NB4 (cell line): ENCODE measurements at regions not wholly inside any gene's neighbourhood (a gene's known extent, or its start where the extent isn't known, plus 50 kb on each side); places are given as distances from the start of the nearest gene placed in this dataset.
"Not testable (repeated sequence)": the region's sequence is repeated elsewhere in the genome, so short reads cannot be mapped to it uniquely, and the experiment has no call there.

Experiments used
- DNase-seq: peaks from one replicate; pipeline ENCODE4 v3.0.0; 2010; ENCODE audit warnings: low read depth
- H3K4me3 ChIP-seq: one replicate; pipeline ENCODE4 v1.5.1; 2011; ENCODE audit warnings: mild to moderate bottlenecking, low read depth, low read length, moderate library complexity
- MYC ChIP-seq: IDR thresholded peaks from 2 replicates; pipeline ENCODE4 v1.6.1; 2011; ENCODE audit warnings: low read depth, low read length
- POLR2A ChIP-seq: IDR thresholded peaks from 2 replicates; pipeline ENCODE4 v1.6.1; 2011; ENCODE audit warnings: mild to moderate bottlenecking; ENCODE audit not compliant: insufficient read length; ENCODE audit errors: extremely low read depth
- TF ChIP-seq, protein P1 (sequence below): IDR thresholded peaks from 2 replicates; pipeline ENCODE4 v1.6.1; 2011; ENCODE audit warnings: low read depth, low read length
- TF ChIP-seq, protein P2 (sequence below): IDR thresholded peaks from one replicate; pipeline ENCODE4 v1.5.1; 2012; ENCODE audit warnings: low read depth, low read length

DNA sequence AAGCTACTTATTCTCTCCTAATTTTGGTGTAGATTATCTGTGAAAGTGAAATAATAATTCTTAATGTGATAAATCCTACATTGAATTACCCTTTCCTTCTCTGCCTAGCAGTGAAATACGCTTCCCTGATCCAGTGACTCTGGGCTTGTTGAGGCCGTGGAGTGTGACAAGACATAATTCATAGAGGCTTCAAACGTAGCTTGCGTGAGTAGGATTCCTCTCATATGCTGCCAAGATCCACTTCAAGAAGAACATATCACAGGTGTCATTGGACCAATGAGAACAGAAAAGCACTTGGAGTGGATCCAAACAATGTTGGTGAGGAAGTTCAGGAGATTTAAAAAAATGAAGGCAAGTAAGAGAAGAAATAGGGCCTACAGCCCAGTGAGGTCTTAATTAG is 221.3 kb upstream of the TMEFF2 start:
- TF ChIP-seq, protein P1, sequence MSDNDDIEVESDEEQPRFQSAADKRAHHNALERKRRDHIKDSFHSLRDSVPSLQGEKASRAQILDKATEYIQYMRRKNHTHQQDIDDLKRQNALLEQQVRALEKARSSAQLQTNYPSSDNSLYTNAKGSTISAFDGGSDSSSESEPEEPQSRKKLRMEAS: no peak
- TF ChIP-seq MYC: no peak
- TF ChIP-seq, protein P2, sequence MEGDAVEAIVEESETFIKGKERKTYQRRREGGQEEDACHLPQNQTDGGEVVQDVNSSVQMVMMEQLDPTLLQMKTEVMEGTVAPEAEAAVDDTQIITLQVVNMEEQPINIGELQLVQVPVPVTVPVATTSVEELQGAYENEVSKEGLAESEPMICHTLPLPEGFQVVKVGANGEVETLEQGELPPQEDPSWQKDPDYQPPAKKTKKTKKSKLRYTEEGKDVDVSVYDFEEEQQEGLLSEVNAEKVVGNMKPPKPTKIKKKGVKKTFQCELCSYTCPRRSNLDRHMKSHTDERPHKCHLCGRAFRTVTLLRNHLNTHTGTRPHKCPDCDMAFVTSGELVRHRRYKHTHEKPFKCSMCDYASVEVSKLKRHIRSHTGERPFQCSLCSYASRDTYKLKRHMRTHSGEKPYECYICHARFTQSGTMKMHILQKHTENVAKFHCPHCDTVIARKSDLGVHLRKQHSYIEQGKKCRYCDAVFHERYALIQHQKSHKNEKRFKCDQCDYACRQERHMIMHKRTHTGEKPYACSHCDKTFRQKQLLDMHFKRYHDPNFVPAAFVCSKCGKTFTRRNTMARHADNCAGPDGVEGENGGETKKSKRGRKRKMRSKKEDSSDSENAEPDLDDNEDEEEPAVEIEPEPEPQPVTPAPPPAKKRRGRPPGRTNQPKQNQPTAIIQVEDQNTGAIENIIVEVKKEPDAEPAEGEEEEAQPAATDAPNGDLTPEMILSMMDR: no peak
- no peak for TF ChIP-seq POLR2A
- DNase-seq: no peak
- H3K4me3 ChIP-seq: no peak overlapping the region

DNA sequence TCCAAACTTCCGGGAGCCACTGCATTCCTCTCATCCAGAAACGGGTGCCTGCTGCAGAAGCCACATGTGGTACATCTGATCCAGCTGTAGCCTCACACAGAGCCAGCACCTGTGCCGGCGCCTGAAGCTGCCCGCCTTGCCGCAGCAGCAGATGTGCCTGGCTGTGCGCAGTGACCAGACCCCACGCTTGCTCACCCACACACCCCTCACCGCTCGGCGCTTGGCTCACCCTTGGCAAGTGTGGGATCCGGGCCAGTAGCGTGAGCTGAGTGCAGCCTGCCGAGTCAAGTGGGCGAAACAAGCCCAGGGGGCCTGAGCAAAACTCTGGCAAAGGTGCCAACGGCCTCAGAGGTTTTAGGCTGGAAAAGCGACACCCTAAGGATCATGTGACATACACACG is 220.1 kb upstream of the TMEFF2 start:
- no peak for TF ChIP-seq POLR2A
- no peak for DNase-seq
- H3K4me3 ChIP-seq: no peak overlapping the region

DNA sequence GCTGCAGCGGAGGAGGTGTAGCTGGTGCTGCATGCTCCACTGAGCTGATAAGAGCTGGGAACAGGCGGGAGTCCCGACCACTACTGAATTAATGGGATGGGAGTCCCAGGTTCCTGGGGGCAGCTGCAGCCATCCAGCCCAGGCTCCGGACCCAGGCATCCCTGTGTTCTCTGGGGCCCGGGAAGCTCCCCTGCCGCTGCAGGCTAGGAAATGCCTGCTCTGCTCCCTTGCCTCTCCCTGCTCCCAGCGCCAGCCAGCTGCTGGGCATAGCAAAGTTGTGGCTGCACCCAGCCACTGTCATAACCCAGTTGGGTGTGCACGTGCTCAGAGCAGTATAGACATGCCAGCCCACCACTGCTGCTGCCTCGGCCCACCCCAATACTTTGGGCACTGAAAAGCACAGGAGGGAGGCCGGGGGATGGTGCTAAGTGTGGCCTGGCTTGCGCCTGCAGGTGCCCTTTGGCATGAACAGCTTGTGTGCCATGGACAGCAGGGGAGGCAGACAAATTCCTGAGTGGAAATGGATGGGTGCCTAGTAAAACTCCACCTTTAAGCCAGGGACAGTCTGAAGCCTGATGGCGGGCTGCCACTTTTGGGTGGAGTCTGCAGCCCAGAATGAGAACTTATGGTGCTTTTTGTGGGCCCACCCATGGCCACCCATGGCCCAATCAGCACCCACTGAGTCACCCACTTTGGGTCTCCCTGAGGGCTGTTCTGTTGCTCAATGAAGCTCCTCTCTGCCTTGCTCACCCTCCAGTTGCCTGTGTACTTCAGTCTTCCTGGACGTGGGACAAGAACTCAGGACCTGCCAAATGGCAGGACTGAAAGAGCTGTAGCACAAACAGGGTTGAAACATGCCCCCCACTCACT is 219.3 kb upstream of the TMEFF2 start:
- TF ChIP-seq POLR2A: no peak
- no peak for TF ChIP-seq MYC
- TF ChIP-seq, protein P1: no peak
- TF ChIP-seq, protein P2: no peak
- DNase-seq: no peak
- H3K4me3 ChIP-seq: no peak overlapping the region

DNA sequence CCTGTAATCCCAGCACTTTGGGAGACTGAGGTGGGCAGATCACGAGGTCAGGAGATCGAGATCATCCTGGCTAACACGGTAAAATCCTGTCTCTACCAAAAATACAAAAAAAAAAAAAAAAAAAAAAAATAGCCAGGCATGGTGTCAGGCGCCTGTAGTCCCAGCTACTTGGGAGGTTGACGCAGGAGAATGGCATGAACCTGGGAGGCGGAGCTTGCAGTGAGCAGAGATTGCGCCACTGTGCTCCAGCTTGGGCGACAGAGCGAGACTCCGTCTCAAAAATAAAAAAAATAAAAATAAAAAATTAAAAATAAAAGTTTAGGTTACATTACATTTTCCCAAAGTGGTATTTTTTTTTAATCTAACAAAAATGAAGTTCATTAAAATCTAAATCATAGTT is 218.1 kb upstream of the TMEFF2 start:
- DNase-seq, H3K4me3 ChIP-seq: not testable (repeated sequence)

DNA sequence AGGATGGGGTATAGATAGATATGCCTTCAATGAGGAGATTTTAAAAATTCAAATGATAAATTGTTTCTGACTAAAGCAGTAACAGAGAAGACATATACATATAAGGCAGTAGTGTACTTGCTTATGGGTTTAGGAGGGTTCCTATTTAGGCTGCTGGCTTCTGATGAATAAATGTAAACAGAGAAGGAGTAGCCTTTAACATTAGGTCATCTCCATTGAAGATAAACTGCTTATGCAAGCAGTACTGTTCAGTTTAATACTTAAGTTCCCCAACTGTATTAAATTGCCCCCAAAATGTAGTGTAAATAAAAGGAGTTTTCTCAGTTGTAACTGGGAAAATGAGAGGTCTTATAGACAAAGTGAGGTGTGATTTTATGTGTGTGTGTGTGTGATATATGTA is 217.7 kb upstream of the TMEFF2 start:
- no peak for DNase-seq
- TF ChIP-seq, protein P1: no peak
- TF ChIP-seq MYC (no peak), POLR2A (no peak)
- TF ChIP-seq, protein P2: no peak
- H3K4me3 ChIP-seq: no peak overlapping the region

DNA sequence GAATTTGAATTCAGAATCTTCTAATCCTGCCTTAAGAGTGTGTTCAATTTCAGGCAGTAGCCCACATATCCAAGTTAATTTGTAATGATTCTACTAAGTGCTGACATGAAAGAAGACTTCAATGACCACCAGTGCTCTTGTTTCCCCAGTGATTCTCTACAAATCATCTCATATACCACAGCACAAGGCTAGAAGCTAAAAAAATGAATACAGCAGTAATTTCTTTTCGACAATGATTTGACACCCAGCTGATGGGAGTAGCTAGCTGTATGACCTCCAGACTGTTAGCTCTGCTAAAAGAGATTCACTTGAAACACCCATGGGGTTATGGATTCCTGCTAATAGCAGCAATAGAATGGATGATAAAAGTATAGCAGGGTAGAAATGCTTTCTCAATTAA is 217.0 kb upstream of the TMEFF2 start:
- no peak for TF ChIP-seq POLR2A
- TF ChIP-seq, protein P1: no peak
- no peak for TF ChIP-seq MYC
- TF ChIP-seq, protein P2: no peak
- no peak overlapping the region for H3K4me3 ChIP-seq
- no peak for DNase-seq

DNA sequence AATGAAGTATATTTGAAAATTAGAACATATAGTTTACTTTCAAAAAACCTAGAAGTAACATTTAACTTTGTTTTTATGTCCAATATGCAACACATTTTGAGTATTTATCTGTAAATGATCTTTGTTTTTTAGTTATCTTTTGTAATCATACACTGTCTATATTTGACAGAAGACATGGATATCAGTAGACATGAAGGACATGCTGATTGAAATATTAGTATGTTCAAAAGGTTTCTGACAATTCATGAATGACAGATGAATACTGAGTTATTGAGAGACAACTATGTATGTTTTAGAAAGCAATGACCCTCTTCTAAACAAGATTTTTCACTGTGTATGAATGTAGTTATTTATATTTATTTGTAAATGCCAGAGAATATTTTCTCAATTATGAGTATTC is 215.6 kb upstream of the TMEFF2 start:
- DNase-seq: no peak
- TF ChIP-seq, protein P1: no peak
- TF ChIP-seq, protein P2: no peak
- TF ChIP-seq POLR2A (no peak), MYC (no peak)
- no peak overlapping the region for H3K4me3 ChIP-seq
